ENCODE measurements at regions not wholly inside any gene's neighbourhood (a gene's known extent, or its start where the extent isn't known, plus 50 kb on each side); places are given as distances from the start of the nearest gene placed in this dataset.

GRCh38 chr1:66439031-66439740, 94.8 kb upstream of the SGIP1 start:
- H3K27ac ChIP-seq = no peak overlapping the region
- no peak for DNase-seq (ENCODE audit: low spot score)
- no peaks in the 10 kb centered on the region for H3K36me3 ChIP-seq
- 78% methylated on average over 4 of the region's 4 CpGs for WGBS
- H3K4me1 ChIP-seq (replicated peaks) = no peaks in the 10 kb centered on the region
- H3K27me3 ChIP-seq (replicated peaks; ENCODE audit: insufficient read depth) = no peaks in the 10 kb centered on the region
- no peak overlapping the region for H3K4me3 ChIP-seq
- no peaks in the 10 kb centered on the region for H3K9me3 ChIP-seq
- intact Hi-C loops (cut with DNase I) = no loop called here
- no peak for TF ChIP-seq POLR2A (IDR thresholded peaks at IDR 0.05)
- TF ChIP-seq, protein P1, sequence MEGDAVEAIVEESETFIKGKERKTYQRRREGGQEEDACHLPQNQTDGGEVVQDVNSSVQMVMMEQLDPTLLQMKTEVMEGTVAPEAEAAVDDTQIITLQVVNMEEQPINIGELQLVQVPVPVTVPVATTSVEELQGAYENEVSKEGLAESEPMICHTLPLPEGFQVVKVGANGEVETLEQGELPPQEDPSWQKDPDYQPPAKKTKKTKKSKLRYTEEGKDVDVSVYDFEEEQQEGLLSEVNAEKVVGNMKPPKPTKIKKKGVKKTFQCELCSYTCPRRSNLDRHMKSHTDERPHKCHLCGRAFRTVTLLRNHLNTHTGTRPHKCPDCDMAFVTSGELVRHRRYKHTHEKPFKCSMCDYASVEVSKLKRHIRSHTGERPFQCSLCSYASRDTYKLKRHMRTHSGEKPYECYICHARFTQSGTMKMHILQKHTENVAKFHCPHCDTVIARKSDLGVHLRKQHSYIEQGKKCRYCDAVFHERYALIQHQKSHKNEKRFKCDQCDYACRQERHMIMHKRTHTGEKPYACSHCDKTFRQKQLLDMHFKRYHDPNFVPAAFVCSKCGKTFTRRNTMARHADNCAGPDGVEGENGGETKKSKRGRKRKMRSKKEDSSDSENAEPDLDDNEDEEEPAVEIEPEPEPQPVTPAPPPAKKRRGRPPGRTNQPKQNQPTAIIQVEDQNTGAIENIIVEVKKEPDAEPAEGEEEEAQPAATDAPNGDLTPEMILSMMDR (IDR thresholded peaks at IDR 0.05) = no peak
- no peak for TF ChIP-seq POLR2AphosphoS5 (IDR thresholded peaks at IDR 0.05)

- no peak overlapping the region for H3K4me3 ChIP-seq
- intact Hi-C loops (cut with DNase I) = no loop called here
Observed at GRCh38 chr1:66443793-66444192, 90.2 kb upstream of the SGIP1 start.

DNA sequence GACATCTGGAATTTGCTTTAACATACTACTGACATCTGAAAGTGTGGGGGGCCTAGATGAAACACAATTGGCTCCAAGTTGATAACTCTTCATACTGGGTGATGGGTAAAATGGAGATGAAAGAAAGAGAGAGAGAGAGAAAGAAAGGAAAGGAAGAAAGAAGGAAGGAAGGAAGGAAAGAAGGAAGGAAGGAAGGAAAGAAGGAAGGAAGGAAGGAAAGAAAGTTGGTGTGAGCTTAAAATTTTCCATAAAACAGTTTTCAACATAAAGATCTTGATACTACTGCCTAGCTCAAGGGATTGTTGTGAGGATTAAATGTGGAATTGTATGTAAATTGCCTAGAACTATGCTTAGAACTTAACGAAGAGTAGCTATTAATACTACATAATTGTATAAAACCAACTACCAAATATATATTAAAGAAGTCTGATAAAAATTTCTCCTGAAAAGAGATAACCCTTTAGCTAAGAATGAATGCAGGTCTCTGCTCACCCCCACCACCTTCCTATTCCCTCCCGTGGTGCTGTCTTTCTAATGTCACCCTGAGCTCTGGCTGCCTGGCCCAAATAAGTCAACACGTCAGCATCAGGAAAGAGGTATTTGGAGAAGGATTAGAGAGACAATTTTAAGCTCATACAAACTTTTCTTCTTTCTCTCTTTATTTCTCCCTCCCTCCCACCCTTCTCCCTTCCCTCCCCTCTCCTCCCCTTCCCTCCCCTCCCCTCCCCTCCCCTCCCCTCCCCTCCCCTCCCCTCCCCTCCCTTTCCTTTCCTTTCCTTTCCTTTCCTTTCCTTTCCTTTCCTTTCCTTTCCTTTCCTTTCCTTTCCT, 89.3 kb upstream of the SGIP1 start:
- no peak for DNase-seq (ENCODE audit: low spot score)
- Histone ChIP-seq H3K36me3 (no peaks in the 10 kb centered on the region), H3K27me3 (replicated peaks; ENCODE audit: insufficient read depth) (no peaks in the 10 kb centered on the region), H3K27ac (no peak overlapping the region), H3K4me1 (replicated peaks) (no peaks in the 10 kb centered on the region), H3K4me3 (no peak overlapping the region), H3K9me3 (no peaks in the 10 kb centered on the region)
- WGBS = 67% methylated on average over 3 of the region's 3 CpGs
- TF ChIP-seq, protein P1 (IDR thresholded peaks at IDR 0.05) = no peak
- no peak for TF ChIP-seq POLR2A (IDR thresholded peaks at IDR 0.05)
- TF ChIP-seq POLR2AphosphoS5 (IDR thresholded peaks at IDR 0.05) = no peak
- intact Hi-C loops (cut with DNase I) = loop anchor here (5.0 kb wide), 1 partner anchor 482 kb away; no protein-coding TSS in a partner anchor

More at GRCh38 chr1:66443793-66444192, 90.2 kb upstream of the SGIP1 start:
- no peak for DNase-seq (ENCODE audit: low spot score)
- H3K27me3 ChIP-seq (replicated peaks; ENCODE audit: insufficient read depth) = no peaks in the 10 kb centered on the region
- H3K27ac ChIP-seq = no peak overlapping the region
- H3K9me3 ChIP-seq = no peaks in the 10 kb centered on the region
- TF ChIP-seq POLR2AphosphoS5 (IDR thresholded peaks at IDR 0.05) (no peak), POLR2A (IDR thresholded peaks at IDR 0.05) (no peak)
- TF ChIP-seq, protein P1 (IDR thresholded peaks at IDR 0.05) = no peak
- no peaks in the 10 kb centered on the region for H3K36me3 ChIP-seq
- H3K4me1 ChIP-seq (replicated peaks) = no peaks in the 10 kb centered on the region
- 96% methylated on average over 1 of the region's 1 CpG for WGBS

- Histone ChIP-seq H3K36me3 (no peaks in the 10 kb centered on the region), H3K4me1 (replicated peaks) (no peaks in the 10 kb centered on the region), H3K4me3 (no peak overlapping the region), H3K27me3 (replicated peaks; ENCODE audit: insufficient read depth) (no peaks in the 10 kb centered on the region), H3K9me3 (no peaks in the 10 kb centered on the region), H3K27ac (peak overlapping the region; percentile 17 to 43)
- intact Hi-C loops (cut with DNase I) = loop anchor here (2.0 to 5.0 kb wide), 2 partner anchors 193 to 483 kb away; no protein-coding TSS in a partner anchor
- 77% methylated on average over 5 of the region's 5 CpGs for WGBS
- no peak for DNase-seq (ENCODE audit: low spot score)
- TF ChIP-seq, protein P1 (IDR thresholded peaks at IDR 0.05) = no peak
- TF ChIP-seq POLR2A (IDR thresholded peaks at IDR 0.05) (no peak), POLR2AphosphoS5 (IDR thresholded peaks at IDR 0.05) (no peak)
Observed at GRCh38 chr1:66445492-66446181, 88.3 kb upstream of the SGIP1 start.
